AG08396 (cell line): ENCODE measurements at regions not wholly inside any gene's neighbourhood (a gene's known extent, or its start where the extent isn't known, plus 50 kb on each side); places are given as distances from the start of the nearest gene placed in this dataset.
A peak's percentile ranks its signal among the peaks of the same experiment; 100 is the strongest.

Experiments used
- DNase-seq: peaks from one replicate; pipeline ENCODE4 v3.0.0; 2012; ENCODE audit warnings: low spot score, mixed read lengths

- DNase-seq, result peak; percentile 60
These were observed 178.3 kb downstream of the SNX19 start for GRCh38 chr11:130737866-130738431.

- DNase-seq, result no peak
These were observed 177.7 kb downstream of the SNX19 start for GRCh38 chr11:130738611-130739010.

GRCh38 chr11:130740819-130741218, 175.5 kb downstream of the SNX19 start:
- DNase-seq, result no peak

- no peak for DNase-seq
These were observed 171.5 kb downstream of the SNX19 start for GRCh38 chr11:130744794-130745193.

- DNase-seq, result no peak
These were observed 167.1 kb downstream of the SNX19 start for GRCh38 chr11:130749216-130749615.

GRCh38 chr11:130760515-130761125, 155.7 kb downstream of the SNX19 start:
- no peak for DNase-seq

GRCh38 chr11:130761560-130762220, 154.6 kb downstream of the SNX19 start:
- DNase-seq, result no peak

- no peak for DNase-seq
These were observed 153.6 kb downstream of the SNX19 start for GRCh38 chr11:130762638-130763037.

- no peak for DNase-seq
These were observed 152.9 kb downstream of the SNX19 start for GRCh38 chr11:130763087-130763980.

- DNase-seq, result no peak
These were observed 150.9 kb downstream of the SNX19 start for GRCh38 chr11:130765406-130765805.

- no peak for DNase-seq
These were observed 150.2 kb downstream of the SNX19 start for GRCh38 chr11:130765951-130766649.

- no peak for DNase-seq
These were observed 149.4 kb downstream of the SNX19 start for GRCh38 chr11:130766650-130767565.

- no peak for DNase-seq
These were observed 146.3 kb downstream of the SNX19 start for GRCh38 chr11:130769782-130770535.

GRCh38 chr11:130771708-130772107, 144.6 kb downstream of the SNX19 start:
- DNase-seq, result peak; percentile 13

GRCh38 chr11:130772266-130773227, 143.7 kb downstream of the SNX19 start:
- peak; percentile 79 for DNase-seq

GRCh38 chr11:130773244-130773820, 142.9 kb downstream of the SNX19 start:
- no peak for DNase-seq

GRCh38 chr11:130774703-130775102, 141.6 kb downstream of the SNX19 start:
- no peak for DNase-seq

- DNase-seq, result peak; percentile 25
These were observed 140.8 kb downstream of the SNX19 start for GRCh38 chr11:130775306-130776060.
